ENCODE measurements at regions not wholly inside any gene's neighbourhood (a gene's known extent, or its start where the extent isn't known, plus 50 kb on each side); places are given as distances from the start of the nearest gene placed in this dataset.

- Histone ChIP-seq H3K9me2 (ENCODE audit: low read depth, low read length) (no peaks in the 10 kb centered on the region), H3K4me1 (ENCODE audit: insufficient read depth, low read length, severe bottlenecking) (no peaks in the 10 kb centered on the region), H3K36me3 (ENCODE audit: insufficient read depth, low read length) (no peaks in the 10 kb centered on the region), H3K9me3 (ENCODE audit: low read length) (no peaks in the 10 kb centered on the region), H3K27ac (ENCODE audit: low read depth, low read length, poor library complexity, severe bottlenecking) (no peak overlapping the region), H2AFZ (ENCODE audit: low read length) (no peak overlapping the region), H3F3A (ENCODE audit: insufficient read depth, low read length) (no peaks in the 10 kb centered on the region), H3K79me2 (ENCODE audit: insufficient read depth, low read length) (no peaks in the 10 kb centered on the region), H3K27me3 (ENCODE audit: insufficient read depth, low read length) (no peaks in the 10 kb centered on the region), H3K4me2 (ENCODE audit: low read length) (no peak overlapping the region), H3K9ac (ENCODE audit: low read length) (no peak overlapping the region), H4K20me1 (ENCODE audit: insufficient read depth, low read length) (no peaks in the 10 kb centered on the region), H3K4me3 (ENCODE audit: low read depth, low read length, poor library complexity, severe bottlenecking) (no peak overlapping the region)
- TF ChIP-seq EZH2 (IDR thresholded peaks at IDR 0.05; ENCODE audit: borderline replicate concordance, low read length) (no peak), CTCF (IDR thresholded peaks at IDR 0.05; ENCODE audit: low read length) (no peak)
Measured at GRCh38 chr2:224278531-224278930, 123.4 kb downstream of the FAM124B start.

DNA sequence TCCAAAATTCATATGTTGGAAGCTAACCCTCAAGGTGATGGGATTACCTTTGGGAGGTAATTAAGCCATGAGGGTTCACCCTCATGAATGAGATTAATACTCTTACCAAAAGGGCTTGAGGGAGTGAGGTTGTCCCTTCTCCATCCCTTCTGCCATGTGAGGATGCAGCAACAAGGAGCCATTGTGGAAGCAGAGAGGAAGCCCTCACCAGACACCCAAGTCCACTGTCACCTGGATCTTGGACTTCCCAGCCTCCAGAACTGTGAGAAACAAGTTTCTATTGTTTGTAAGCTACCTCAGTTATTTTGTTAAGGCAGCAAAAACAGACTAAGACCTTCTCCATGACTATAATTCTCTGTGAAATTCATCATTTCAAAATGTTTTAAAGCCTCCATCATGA lies 125.7 kb downstream of the FAM124B start:
- Histone ChIP-seq H3K4me2 (ENCODE audit: low read length) (no peak overlapping the region), H3K4me1 (ENCODE audit: insufficient read depth, low read length, severe bottlenecking) (no peaks in the 10 kb centered on the region), H3K27me3 (ENCODE audit: insufficient read depth, low read length) (no peaks in the 10 kb centered on the region), H2AFZ (ENCODE audit: low read length) (no peak overlapping the region), H3K79me2 (ENCODE audit: insufficient read depth, low read length) (no peaks in the 10 kb centered on the region), H3K4me3 (ENCODE audit: low read depth, low read length, poor library complexity, severe bottlenecking) (no peak overlapping the region), H3K27ac (ENCODE audit: low read depth, low read length, poor library complexity, severe bottlenecking) (no peak overlapping the region), H3K9ac (ENCODE audit: low read length) (no peak overlapping the region), H3K9me2 (ENCODE audit: low read depth, low read length) (no peaks in the 10 kb centered on the region), H3K36me3 (ENCODE audit: insufficient read depth, low read length) (no peaks in the 10 kb centered on the region), H3K9me3 (ENCODE audit: low read length) (no peaks in the 10 kb centered on the region), H3F3A (ENCODE audit: insufficient read depth, low read length) (no peaks in the 10 kb centered on the region), H4K20me1 (ENCODE audit: insufficient read depth, low read length) (no peaks in the 10 kb centered on the region)
- TF ChIP-seq EZH2 (IDR thresholded peaks at IDR 0.05; ENCODE audit: borderline replicate concordance, low read length) = no peak
- no peak for TF ChIP-seq CTCF (IDR thresholded peaks at IDR 0.05; ENCODE audit: low read length)

- Histone ChIP-seq H3K4me1 (ENCODE audit: insufficient read depth, low read length, severe bottlenecking) (no peaks in the 10 kb centered on the region), H3K27ac (ENCODE audit: low read depth, low read length, poor library complexity, severe bottlenecking) (no peak overlapping the region), H3K9me2 (ENCODE audit: low read depth, low read length) (no peaks in the 10 kb centered on the region), H3K9ac (ENCODE audit: low read length) (no peak overlapping the region), H3K9me3 (ENCODE audit: low read length) (no peaks in the 10 kb centered on the region), H3F3A (ENCODE audit: insufficient read depth, low read length) (no peaks in the 10 kb centered on the region), H2AFZ (ENCODE audit: low read length) (no peak overlapping the region), H3K79me2 (ENCODE audit: insufficient read depth, low read length) (no peaks in the 10 kb centered on the region), H3K27me3 (ENCODE audit: insufficient read depth, low read length) (no peaks in the 10 kb centered on the region), H3K4me2 (ENCODE audit: low read length) (no peak overlapping the region), H3K36me3 (ENCODE audit: insufficient read depth, low read length) (no peaks in the 10 kb centered on the region), H3K4me3 (ENCODE audit: low read depth, low read length, poor library complexity, severe bottlenecking) (no peak overlapping the region), H4K20me1 (ENCODE audit: insufficient read depth, low read length) (no peaks in the 10 kb centered on the region)
- no peak for TF ChIP-seq CTCF (IDR thresholded peaks at IDR 0.05; ENCODE audit: low read length)
- TF ChIP-seq EZH2 (IDR thresholded peaks at IDR 0.05; ENCODE audit: borderline replicate concordance, low read length) = no peak
Measured at GRCh38 chr2:224272237-224272910, 129.5 kb downstream of the FAM124B start.

Data from OCI-LY1 (cell line).